ENCODE measurements at regions not wholly inside any gene's neighbourhood (a gene's known extent, or its start where the extent isn't known, plus 50 kb on each side); places are given as distances from the start of the nearest gene placed in this dataset.

GRCh38 chr9:1960342-1961042 is 54.7 kb upstream of the SMARCA2 start:
- no peak for DNase-seq (ENCODE audit: low spot score)

GRCh38 chr9:1962122-1962521 is 53.0 kb upstream of the SMARCA2 start:
- DNase-seq (ENCODE audit: low spot score), result no peak

- DNase-seq (ENCODE audit: low spot score), result no peak
These were observed 52.5 kb upstream of the SMARCA2 start for GRCh38 chr9:1962588-1963106.

GRCh38 chr9:1964093-1964492 is 51.1 kb upstream of the SMARCA2 start:
- DNase-seq (ENCODE audit: low spot score), result no peak

Data from NAMALWA (cell line).